ENCODE measurements at regions not wholly inside any gene's neighbourhood (a gene's known extent, or its start where the extent isn't known, plus 50 kb on each side); places are given as distances from the start of the nearest gene placed in this dataset.
A peak's percentile ranks its signal among the peaks of the same experiment; 100 is the strongest.

GRCh38 chr15:25947323-25948314, 84.5 kb upstream of the ATP10A start:
- peak; percentile 13 for DNase-seq

GRCh38 chr15:25946241-25946805, 83.2 kb upstream of the ATP10A start:
- DNase-seq, result no peak

- DNase-seq, result no peak
Observed at GRCh38 chr15:25944386-25944785, 81.3 kb upstream of the ATP10A start.

- DNase-seq, result no peak
Observed at GRCh38 chr15:25943831-25944230, 80.7 kb upstream of the ATP10A start.

GRCh38 chr15:25939122-25939521, 76.0 kb upstream of the ATP10A start:
- no peak for DNase-seq

GRCh38 chr15:25937796-25938195, 74.7 kb upstream of the ATP10A start:
- DNase-seq, result no peak

GRCh38 chr15:25936004-25936403, 72.9 kb upstream of the ATP10A start:
- DNase-seq, result no peak

- DNase-seq, result peak; percentile 56
Observed at GRCh38 chr15:25933456-25934158, 70.5 kb upstream of the ATP10A start.

GRCh38 chr15:25932696-25933095, 69.6 kb upstream of the ATP10A start:
- DNase-seq, result no peak

- DNase-seq, result no peak
Observed at GRCh38 chr15:25931851-25932250, 68.7 kb upstream of the ATP10A start.

GRCh38 chr15:25930931-25931330, 67.8 kb upstream of the ATP10A start:
- no peak for DNase-seq

All from HCEC 1CT (cell line).